ENCODE measurements at regions not wholly inside any gene's neighbourhood (a gene's known extent, or its start where the extent isn't known, plus 50 kb on each side); places are given as distances from the start of the nearest gene placed in this dataset.

DNA sequence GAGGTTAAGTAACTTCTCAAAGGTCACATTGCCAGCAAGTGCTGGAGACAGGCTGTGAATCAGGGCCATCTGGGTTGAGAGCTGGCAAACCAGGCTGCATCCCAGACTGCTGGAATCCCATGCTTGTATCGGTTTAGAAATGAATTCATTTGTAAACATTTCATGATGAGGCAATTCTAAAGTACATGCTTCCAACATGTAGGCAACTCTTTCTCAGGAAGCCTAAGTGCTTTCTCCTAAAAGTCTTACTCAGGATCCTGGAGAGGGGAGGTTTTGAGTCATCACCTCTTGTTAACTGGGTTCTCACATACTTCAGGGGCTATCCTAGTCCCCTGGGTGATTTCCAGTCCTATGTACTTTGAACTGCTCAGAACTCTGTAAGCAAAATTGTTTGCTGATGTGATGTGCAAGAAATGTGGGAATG lies 416.5 kb downstream of the MEIS1 start:
- no peak for DNase-seq

DNA sequence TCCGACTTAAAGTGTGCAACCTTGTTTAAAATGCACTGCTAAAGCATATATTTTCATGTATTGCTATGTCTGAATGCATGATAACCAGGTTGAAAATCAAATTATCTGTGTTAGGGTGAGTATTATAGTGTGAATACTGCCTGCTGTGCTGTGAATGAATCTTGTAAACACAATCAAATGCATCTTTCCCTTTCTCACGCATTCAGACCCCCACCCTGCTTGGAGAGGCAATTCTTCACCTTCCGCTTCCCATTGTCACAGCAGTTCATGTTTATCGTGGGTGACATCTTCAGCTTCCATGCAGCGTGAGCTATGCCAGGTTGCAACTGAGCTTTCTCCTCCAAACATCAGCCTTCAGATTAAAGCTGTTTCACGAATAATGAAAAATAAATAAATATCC lies 418.0 kb downstream of the MEIS1 start:
- DNase-seq = no peak

DNA sequence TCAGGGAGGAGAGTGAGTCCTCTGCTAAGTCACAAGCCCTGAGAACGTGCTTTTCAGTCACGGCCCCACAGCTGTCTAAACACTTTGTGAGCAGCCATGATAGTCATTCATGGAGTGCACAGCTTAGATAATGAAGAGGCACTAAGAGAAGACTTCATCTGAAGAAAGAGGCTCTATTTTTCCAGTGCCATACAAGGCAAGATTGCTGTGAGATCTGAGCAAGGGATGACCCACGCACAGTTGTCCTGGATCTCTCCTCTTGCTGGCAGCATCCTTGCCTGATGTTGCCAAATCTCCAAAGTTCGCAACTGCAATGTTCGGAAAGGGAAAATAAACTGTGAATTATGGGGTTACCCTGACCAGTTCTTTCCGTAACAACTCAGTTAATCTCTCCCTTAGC lies 418.7 kb downstream of the MEIS1 start:
- DNase-seq = no peak

DNA sequence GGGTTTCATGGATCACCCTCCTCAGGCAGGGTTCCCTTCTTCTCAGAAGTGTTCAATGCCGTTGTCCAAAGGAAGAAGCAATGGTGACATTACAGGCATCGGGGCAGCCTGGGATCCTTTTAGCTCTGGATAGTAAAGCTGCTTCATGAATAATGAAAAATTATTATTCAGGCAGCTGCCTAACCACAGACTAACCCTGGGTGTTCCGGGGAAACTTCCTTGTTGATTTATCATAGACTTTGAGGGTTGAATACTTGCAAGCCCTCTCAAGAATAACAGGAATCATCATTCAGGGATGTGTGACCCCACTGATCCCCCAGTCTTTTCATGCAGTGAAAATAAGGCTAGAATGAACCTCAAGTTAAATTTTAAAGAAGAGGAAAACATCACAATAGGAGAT lies 419.4 kb downstream of the MEIS1 start:
- DNase-seq = no peak

DNA sequence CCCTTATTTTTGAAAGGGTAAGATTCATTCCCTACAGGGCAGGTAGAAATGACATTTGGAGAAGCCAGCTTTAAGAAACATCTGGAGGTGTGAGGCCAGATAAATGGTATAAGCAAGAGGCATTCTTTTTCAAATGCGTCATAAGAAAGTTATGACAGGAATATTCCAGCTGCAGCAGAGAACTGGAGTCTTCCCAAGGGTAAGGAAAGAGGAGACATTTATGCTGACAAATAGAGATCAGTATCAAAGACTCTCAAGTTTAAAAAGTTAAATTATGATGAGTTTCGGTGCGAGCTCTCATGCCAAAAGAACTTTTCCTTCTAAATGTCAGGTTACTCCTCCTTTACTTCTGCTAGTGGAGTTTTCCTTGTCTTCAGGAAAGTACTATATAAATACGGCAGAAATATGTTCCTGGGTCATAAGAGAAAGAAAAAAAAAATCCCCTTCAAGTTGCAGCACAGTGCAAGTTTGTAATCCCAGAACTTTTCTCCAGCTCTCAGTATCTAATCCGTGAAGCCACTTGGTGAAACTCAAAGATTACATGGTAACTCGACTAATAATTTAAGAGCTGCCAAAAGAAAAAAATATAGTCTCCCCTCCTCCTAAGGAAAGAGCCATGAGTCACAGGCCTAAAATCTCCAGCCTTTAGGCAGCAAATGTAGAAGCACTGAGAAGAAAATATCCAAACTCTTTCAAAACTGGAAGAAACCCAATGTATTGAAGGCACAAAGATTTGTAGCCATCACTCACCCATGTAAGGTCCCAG lies 428.1 kb downstream of the MEIS1 start:
- no peak for DNase-seq

DNA sequence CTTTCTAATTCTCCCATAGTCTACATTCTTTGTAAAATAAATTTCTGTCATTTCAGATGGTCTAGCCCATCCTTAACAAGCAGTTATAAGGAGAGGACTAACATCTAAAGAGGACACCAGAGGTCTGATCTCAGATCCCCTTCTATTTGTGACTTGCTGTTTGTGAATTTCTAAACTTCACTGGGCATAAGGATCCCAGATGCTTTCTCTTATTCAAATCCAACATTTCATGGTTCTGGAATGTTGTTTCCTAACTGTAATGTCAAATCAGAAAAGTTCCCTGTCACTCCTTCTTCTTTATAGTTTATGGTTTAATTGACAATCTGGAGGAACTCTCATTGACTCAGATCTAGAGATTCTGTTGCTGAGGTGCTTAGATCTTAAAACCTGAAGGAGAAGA lies 430.2 kb downstream of the MEIS1 start:
- no peak for DNase-seq

DNA sequence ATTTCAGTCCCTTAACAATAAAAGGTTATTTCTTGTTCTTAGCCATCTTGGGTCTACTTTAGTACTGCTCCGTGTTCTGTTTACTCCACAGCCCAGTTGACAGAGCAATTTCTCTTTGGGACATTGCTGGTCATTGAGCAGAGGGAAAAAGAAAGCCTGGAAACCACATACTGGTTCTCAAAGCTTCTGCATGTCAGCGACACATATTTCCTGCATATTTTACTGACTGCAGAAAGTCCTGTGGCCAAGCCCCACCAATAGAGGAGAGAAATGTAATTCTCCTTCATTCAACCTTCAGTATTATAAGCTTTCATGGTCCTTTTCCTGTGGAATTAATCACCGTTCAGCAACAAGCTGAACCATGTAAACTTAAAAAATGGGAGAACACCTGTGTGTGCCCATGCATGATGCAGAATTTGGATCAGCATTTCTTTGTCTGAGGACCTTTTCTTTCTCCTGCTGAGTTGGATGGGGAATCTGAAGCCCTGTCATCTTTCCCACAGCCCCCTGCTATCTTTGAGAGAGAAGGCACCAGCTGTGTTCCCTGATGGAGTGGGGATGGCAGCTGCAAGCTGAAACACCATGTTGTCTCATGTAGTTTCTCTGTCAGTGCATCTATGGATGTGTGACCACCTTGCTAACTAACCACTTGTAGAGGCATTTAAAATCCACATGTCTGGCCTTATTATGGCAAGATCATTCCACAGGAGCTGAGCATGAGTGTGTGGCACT lies 431.6 kb downstream of the MEIS1 start:
- no peak for DNase-seq

DNA sequence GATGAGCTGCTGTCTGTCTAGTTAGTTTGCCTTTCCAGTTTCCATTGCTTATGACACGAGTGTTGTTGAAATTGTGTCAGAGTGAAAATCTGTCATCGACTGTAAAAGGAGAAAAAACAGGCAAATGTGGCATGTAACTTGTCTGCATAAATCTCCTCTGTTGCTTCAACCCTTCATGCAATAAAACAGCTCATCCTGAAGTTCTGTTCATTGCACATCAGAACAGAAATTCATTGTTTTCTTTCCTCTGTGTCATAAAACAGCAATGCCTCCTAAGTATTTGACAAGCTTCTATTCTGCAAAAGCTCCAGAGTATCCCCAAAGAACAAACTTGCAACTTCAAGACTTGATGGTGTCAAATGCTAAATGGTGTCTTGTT lies 432.1 kb downstream of the MEIS1 start:
- no peak for DNase-seq

DNA sequence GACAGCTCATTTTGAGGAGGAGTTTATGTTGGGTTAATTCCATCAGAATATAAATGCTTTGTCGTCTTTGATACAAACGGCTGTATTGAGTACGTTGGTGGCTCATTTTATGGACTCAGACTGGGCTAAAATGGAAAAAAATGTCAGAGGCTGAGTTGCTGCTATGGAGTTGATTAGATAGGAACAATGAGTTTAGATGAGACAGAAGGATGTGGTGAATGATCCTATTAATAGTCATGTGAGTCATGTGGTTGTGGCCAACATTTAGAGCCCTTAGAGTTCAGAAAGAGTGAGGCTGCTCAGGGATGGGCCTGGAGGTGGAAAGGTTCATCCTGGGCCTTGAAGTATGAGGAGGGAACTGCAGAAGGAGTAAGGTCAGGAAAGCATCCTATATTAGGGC lies 434.2 kb downstream of the MEIS1 start:
- no peak for DNase-seq

DNA sequence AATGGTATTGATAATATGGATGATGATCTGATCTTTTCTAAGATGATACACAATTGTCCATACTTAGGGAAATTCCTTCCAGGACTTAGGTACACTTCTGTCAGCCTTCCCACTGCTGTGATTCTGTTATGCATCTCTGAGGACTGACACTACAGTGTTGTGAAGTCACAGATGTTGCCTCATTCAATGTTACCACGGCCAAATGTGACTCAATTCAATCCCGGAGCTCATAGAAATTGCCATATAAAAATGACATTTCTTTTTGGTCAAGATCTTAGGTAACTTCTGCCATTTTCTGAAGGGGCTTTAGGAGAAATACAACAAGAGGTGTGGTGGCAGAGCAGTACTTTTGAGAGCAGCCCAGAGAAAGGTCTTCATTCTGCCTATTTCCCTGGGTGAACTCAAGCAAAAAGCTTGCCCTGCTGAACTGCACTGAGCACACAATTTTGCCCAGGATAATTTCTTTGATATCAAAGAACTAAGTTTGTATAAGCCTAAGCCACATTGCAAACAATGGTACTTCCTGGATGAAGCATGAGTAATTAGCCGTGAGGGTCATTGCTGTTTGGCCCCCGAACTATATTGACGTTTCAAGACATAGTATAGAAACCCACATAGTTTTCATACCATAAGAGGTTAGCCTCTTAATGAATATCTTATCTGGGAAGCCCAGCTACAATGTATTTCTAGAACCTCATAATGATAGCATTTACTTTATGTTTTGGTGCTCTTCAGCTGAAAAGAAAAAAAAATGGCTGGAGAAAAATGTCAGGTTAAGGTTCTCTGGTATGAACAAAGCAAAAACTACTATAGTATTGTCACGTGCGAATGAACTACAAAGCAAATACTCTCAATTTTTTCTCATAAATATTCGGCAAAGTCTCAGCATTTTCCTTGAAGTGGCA lies 437.4 kb downstream of the MEIS1 start:
- DNase-seq = no peak

DNA sequence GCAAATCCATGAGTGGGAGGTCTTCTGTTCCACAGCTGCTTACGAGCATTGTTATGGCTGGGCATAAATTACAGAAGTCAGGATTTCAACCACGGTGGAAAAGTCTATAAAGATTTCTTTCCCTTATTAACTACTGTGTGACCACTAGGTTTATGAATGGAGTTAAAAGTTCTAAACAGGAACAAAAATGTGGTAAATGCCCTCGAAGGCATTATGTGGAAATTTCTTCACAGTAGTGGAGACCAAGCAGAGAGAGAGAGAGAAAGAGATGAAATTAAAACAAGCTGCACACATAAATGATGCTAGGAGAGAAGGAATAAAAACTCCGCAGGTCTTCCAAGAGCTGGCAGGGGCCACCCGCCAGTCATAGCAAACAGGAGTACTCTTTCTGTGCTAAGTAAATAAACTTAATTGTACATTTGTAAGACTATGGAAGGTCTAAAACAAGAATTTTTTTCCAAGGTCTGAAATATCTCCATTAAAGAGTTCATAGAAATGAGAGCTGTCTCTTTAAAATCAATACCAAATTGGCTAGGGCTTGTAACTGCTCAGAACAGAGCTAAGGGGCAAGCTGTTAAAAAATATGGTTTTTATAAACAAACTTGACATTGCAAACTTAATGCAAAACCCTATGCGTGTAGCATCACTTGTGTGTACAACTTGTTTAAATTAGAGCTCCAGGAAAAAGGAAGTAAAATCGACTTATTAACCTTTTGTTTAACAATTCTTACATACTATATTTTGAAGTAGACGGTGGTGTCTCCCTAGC lies 438.2 kb downstream of the MEIS1 start:
- no peak for DNase-seq

DNA sequence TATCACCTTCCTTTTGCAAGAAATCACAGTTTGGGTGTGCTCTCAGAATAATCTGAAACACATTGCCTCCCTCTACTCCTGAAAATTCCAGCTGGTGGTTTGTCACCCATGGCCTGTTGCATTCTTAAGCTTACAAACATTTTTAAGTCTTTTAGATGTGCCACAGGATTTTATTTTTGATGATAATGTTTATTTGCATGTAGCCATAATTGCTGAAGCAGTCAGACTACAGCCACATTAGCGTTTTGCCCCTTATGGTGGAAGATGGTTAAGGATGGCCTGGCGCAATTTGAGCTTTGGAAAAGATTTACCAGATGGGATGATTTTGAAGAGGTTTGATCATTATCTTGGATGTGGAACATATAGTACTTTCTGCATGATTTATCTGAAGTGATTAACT lies 439.5 kb downstream of the MEIS1 start:
- no peak for DNase-seq

DNA sequence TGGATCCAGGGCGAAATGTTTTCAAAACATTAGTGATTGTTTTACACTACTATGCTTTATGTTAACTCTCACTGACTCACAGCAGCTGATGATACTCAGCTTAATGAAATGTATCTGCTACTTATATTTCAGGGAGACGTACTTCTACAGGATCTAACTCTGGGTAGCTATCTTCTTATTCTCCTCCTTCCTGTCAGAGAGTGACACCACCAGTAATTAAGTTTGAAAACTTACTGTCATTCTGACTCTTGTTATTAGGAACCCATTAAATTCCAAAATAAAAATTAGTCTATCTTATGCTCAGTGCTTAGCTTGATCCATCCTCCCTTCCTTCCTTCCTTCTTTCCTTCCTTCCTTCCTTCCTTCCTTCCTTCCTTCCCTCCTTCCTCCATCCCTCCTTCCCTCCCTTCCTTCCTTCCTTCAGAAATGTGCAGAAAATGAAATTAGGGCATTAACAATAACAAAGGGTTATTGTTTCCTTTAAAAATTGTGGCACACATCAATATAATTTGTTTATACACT lies 441.1 kb downstream of the MEIS1 start:
- DNase-seq = no peak

DNA sequence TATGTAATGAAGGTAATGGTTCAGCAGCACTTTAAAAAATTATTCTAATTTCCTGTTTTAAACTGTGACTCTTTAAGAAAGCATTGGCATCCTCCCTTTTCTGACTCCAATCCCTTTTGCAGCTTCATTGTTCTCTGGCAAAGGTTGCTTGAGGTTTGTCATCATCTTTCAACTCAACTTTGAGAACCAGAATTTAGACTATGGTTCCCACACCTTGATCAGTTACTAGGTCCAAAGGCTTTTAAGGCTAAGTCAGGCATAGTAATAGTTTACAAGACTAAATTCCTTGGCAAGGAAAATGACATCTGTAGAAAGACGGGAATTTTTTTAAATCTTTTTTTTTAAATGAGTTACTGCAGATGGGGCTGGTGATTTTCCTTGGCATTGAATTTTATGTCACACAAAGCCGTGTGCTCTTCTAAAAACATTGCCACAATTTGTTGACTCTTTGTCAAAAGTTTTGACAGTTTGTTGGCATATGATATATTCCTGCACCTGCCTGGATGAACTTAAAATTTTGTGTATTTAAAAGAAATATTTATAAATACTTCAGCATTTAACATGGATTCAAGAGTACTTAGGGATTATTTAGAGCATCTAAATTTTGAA lies 451.0 kb downstream of the MEIS1 start:
- no peak for DNase-seq

DNA sequence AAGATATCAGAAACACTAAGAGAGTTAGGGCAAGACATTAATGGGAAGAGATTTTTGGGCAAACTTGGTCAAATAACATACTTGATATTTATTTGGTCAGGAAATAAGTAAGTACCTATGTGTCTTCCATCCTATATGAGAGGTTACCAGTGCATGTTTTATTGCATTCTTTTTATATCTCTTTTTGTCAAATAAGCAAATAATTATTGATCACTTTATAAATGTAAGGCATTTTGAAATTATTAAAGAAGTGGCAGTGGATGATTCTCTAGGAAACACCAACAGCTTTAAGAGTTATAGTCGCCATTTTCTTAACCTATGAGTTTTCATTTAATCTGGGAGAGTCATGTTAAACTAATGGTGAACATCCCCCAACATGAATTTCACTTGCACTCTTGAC lies 453.3 kb downstream of the MEIS1 start:
- no peak for DNase-seq

DNA sequence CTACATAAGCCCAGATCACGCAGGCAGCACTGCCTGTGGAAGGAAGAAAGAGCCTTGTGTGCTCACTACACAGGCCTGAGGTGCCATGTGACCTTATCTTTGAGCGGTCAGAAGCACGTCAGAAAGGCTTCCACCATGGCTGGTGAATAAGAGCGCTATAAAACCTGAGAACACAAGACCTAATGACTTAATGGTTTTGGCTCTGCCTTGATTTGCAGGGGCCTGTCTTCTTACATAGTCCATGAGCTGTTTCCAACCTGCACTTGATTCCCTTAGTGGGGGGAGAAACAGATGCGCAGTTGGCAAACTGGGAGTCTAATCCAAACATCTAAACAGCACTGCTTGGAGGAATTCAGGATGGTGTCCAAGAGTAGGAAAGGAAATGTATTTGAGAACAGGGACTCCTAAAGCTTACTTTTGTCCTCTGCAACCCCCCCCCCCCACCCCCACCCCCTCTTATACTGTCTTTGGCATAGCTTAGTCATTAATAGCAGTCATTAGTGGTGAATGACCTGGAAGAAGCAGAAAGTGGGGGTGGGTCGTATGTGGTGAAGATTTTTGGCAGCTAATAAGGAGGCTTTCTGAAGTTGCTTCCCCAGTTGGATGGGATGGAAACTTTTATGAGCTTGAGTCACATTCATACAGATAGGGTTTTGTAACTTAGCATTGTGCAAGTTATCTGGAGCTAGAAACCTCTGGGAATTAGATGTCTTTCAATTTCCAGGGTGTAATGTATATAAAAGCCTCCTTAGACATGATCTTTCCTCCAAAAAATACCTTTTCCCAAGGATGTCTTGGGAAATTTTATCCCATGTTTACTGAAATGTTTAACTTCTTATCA lies 454.1 kb downstream of the MEIS1 start:
- DNase-seq = no peak

DNA sequence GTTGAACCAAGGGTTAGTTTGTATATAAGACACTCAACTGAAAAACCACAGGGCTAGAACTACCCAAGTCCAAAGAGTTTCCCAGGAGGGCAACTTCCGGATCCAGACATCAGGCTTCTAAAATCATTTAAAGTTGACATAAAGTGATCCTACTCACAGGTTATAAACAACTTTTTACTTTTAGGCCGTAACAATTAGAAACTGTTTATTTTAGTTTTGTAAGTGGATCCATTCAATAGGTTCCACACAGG lies 454.6 kb downstream of the MEIS1 start:
- DNase-seq = no peak

DNA sequence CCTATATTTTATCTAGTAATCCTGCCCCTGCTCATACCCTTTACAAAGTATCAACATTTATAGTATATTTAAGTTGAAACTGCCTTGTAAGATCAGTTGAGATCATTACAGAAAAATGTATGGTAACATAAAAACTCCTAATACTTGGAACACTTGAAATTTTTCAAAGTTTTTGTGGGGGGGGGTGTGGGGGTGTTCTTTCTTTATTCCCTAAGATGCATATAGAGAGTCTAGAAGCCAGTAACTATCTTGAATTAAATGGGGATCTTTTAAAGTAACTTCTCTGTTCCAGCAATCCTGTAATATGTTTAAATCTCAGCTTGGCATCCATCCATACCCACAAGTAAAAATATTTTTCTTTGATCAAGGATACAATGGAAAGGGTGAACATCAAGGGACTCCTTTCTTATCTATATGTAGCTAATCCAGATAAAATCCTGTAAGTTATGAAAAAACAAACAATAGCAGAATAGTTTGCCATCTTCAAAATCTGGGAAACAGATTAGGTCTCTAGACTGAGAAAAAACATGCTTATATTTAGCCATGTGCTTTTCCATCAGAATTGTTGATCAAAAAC lies 455.3 kb downstream of the MEIS1 start:
- DNase-seq = no peak

DNA sequence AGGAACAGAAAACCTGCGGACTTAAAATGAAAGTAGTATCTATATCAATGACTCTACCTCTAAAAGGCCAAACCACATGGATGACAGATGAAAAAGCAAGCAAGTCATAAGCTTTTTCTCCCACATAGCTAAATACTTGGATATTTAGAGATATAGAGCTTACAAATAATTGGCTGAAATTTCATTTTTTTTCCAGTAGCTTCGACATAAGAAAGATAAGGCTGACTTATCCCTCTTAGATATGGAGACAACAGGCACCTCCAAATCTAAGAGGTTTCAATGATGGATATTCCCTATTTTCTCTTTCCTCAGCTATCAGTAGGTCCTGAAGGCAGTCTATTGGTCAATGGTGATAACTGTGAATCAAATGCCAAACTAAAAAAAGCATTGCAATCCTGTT lies 460.3 kb downstream of the MEIS1 start:
- no peak for DNase-seq

DNA sequence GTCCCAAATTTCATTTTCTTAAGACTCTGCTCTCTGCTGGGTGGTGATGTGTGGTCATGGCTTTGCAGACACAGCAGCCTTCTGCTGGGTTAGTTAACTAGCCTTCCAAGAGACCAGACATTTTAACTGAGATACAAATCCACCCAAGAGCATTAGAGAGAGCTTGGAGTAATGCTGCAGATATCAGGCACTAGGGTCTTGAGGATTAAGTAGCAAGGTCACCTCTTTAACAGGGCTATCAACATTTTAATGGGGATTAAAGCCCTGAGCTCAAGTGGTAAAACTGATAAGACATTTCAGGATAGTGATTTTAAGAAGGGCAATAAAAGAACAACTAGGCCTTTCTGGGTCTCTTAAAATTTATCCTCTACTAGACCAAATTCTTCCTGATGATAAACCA lies 461.2 kb downstream of the MEIS1 start:
- DNase-seq = no peak

DNA sequence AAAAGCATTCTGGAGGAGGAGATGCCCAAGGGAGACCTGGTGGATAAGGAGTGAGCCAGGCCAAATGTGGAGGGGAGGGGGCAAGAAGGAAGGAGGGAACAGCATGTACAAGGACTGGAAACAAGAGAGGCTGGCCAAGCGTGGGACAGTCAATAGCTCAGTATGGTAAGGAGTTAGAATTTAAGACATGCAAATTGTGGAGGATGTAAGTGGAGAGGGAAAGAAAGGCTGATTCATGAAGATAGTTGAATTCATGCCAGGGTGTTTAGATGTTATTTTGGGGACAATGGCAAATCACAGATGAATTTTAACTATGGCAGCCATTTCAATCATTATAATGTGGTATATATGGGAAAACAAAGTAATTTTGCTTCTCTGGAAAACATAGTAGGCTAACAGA lies 462.3 kb downstream of the MEIS1 start:
- no peak for DNase-seq

Data from suppressor macrophage treated with lipopolysaccharide for 1 hour (primary cell).